ENCODE measurements at regions not wholly inside any gene's neighbourhood (a gene's known extent, or its start where the extent isn't known, plus 50 kb on each side); places are given as distances from the start of the nearest gene placed in this dataset.

DNA sequence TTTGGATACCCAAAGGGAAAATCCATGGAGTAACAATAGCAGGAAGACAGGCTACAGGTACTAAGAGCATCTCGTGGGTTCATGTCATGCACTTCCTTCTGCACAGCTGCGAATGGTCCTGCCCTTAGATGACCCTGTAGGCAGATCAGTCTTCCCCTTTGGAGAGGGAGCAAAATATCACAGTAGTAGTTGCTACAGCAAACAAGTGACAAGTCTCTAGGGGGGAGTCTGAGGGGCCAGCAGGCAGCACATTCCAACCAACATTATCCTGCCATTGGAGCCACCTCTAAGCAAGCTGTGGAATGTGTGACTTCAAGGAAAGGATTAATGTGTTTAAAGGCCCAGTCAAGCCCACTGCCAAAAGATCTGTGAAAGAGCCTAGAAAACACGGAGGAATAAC lies 273.2 kb upstream of the PARD3B start:
- CTCF ChIA-PET, result no interaction called here
- H3K36me3 Mint-ChIP-seq (ENCODE audit: low read depth), result no peaks in the 10 kb centered on the region
- no peak overlapping the region for H3K27ac Mint-ChIP-seq
- intact Hi-C loops (cut with micrococcal nuclease), result no loop called here
- peaks cover 6% of the 10 kb centered on the region for H3K27me3 Mint-ChIP-seq
- H3K4me3 Mint-ChIP-seq, result no peak overlapping the region
- no peaks in the 10 kb centered on the region for H3K4me1 Mint-ChIP-seq
- TF ChIP-seq, protein P1, sequence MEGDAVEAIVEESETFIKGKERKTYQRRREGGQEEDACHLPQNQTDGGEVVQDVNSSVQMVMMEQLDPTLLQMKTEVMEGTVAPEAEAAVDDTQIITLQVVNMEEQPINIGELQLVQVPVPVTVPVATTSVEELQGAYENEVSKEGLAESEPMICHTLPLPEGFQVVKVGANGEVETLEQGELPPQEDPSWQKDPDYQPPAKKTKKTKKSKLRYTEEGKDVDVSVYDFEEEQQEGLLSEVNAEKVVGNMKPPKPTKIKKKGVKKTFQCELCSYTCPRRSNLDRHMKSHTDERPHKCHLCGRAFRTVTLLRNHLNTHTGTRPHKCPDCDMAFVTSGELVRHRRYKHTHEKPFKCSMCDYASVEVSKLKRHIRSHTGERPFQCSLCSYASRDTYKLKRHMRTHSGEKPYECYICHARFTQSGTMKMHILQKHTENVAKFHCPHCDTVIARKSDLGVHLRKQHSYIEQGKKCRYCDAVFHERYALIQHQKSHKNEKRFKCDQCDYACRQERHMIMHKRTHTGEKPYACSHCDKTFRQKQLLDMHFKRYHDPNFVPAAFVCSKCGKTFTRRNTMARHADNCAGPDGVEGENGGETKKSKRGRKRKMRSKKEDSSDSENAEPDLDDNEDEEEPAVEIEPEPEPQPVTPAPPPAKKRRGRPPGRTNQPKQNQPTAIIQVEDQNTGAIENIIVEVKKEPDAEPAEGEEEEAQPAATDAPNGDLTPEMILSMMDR (IDR thresholded peaks at IDR 0.05), result no peak
- no peak for ATAC-seq (ENCODE audit: low read depth)
- H3K9me3 Mint-ChIP-seq, result peaks cover 7% of the 10 kb centered on the region
- no peak for DNase-seq
- POLR2A ChIA-PET, result no interaction called here

DNA sequence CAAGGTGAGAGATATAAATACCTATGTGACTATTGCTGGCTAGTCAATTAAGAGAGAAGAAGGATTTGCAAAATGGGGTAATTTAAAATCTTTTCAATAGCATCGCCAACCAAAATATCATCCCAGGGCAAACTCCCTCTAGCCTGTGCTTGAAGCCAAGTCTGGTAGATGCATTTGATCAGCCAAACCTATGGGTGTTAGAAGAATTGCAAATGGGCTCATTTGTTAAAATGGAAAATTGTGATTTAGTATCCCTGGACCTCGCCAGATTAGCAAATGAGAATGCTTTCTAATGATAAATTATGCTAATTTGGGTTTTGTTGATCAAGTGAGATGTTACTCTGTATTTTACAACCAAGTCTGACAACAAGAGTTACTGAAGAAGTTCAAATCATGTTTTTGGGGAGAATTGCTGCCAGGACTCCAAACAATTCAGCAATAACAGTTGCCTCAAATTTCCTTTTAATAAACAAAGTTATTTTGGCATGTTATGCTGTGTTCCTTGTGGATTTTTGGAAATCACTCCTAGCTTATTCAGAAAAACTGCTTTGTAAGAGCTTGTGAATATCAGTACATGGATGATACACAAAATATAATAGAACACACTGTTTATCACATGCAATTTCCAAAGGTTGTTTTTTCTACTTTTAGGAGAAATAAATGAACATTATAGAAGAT lies 272.5 kb upstream of the PARD3B start:
- ChIA-PET CTCF (no interaction called here), POLR2A (no interaction called here)
- Mint-ChIP-seq H3K4me1 (no peaks in the 10 kb centered on the region), H3K36me3 (ENCODE audit: low read depth) (no peaks in the 10 kb centered on the region), H3K9me3 (peaks cover 7% of the 10 kb centered on the region), H3K27me3 (peaks cover 6% of the 10 kb centered on the region), H3K27ac (no peak overlapping the region), H3K4me3 (no peak overlapping the region)
- intact Hi-C loops (cut with micrococcal nuclease), result no loop called here
- ATAC-seq (ENCODE audit: low read depth) (no peak), DNase-seq (no peak)
- TF ChIP-seq, protein P1 (IDR thresholded peaks at IDR 0.05), result no peak

DNA sequence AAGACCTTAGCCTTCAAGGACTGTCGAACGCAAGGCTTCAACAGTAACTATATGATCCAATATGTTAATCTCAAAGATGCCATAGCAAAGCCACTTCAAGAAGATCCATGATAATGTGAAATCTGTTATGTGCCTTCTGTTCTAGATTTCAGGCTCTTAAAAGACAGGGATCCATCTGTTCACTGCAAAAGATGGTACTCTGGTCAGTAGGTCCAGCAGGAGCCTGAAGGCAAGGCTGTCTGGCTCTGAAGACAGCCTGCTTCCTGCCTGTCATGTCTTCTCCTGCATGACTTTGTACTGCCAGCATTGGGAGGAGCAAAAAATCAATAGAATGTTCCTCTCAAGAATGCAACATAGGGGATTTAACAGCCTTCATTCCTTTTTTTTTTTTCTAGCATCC lies 270.8 kb upstream of the PARD3B start:
- ChIA-PET CTCF (no interaction called here), POLR2A (no interaction called here)
- TF ChIP-seq, protein P1 (IDR thresholded peaks at IDR 0.05), result no peak
- intact Hi-C loops (cut with micrococcal nuclease), result no loop called here
- peaks cover 6% of the 10 kb centered on the region for H3K27me3 Mint-ChIP-seq
- H3K27ac Mint-ChIP-seq, result no peak overlapping the region
- no peak overlapping the region for H3K4me3 Mint-ChIP-seq
- peaks cover 7% of the 10 kb centered on the region for H3K9me3 Mint-ChIP-seq
- H3K36me3 Mint-ChIP-seq (ENCODE audit: low read depth), result no peaks in the 10 kb centered on the region
- no peak for ATAC-seq (ENCODE audit: low read depth)
- no peak for DNase-seq
- H3K4me1 Mint-ChIP-seq, result no peaks in the 10 kb centered on the region

DNA sequence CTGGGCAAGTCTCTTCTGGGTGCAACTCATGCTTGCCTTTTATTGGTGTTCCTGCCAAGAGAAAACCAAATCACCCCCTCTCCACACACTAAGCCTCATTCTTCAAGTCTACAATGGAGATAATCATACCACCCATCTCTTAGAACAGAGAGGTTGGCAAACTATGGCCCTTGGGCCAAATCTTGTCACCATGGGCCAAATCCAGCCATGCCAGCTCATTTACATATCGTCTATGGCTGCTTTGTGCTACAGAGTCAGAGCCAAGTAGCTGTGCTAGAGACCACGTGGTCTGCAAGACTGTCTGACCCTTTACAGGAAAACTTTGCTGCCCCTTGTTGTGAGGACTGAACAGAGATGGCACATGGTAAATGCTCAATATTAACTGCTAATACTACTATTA lies 270.3 kb upstream of the PARD3B start:
- POLR2A ChIA-PET, result no interaction called here
- TF ChIP-seq, protein P1 (IDR thresholded peaks at IDR 0.05), result no peak
- no peak for ATAC-seq (ENCODE audit: low read depth)
- no peak for DNase-seq
- Mint-ChIP-seq H3K27ac (no peak overlapping the region), H3K4me1 (no peaks in the 10 kb centered on the region), H3K9me3 (peaks cover 7% of the 10 kb centered on the region), H3K27me3 (peaks cover 6% of the 10 kb centered on the region), H3K36me3 (ENCODE audit: low read depth) (no peaks in the 10 kb centered on the region), H3K4me3 (no peak overlapping the region)
- intact Hi-C loops (cut with micrococcal nuclease), result no loop called here
- CTCF ChIA-PET, result no interaction called here

DNA sequence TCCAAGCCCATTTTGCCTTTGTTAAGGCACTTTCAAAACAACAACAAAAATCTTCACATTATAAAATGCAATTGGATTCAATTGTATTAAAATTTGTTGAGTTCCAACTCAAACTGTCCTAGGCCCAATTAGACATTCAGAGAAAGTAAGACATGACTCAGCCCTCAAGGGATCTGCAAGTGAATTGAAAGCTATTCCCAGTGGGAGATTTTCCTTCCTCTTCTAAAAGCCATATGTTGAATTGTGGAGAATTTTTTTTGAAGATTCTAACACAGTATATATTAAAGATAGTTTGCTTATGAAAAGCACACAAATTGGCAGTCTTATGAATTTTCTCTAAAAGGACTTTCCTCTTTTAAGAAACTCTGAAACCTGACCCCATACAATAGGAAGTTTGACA lies 268.0 kb upstream of the PARD3B start:
- ChIA-PET CTCF (no interaction called here), POLR2A (no interaction called here)
- no peak for ATAC-seq (ENCODE audit: low read depth)
- no peak overlapping the region for H3K27ac Mint-ChIP-seq
- intact Hi-C loops (cut with micrococcal nuclease), result no loop called here
- peaks cover 4% of the 10 kb centered on the region for H3K27me3 Mint-ChIP-seq
- TF ChIP-seq, protein P1 (IDR thresholded peaks at IDR 0.05), result no peak
- no peak for DNase-seq
- H3K4me3 Mint-ChIP-seq, result no peak overlapping the region
- no peaks in the 10 kb centered on the region for H3K9me3 Mint-ChIP-seq
- no peaks in the 10 kb centered on the region for H3K4me1 Mint-ChIP-seq
- no peaks in the 10 kb centered on the region for H3K36me3 Mint-ChIP-seq (ENCODE audit: low read depth)
